ENCODE measurements at regions not wholly inside any gene's neighbourhood (a gene's known extent, or its start where the extent isn't known, plus 50 kb on each side); places are given as distances from the start of the nearest gene placed in this dataset.

- TF ChIP-seq ZBTB33 (IDR thresholded peaks at IDR 0.05) (no peak), CTCF (IDR thresholded peaks at IDR 0.05; ENCODE audit: low read depth, low read length, missing input control) (no peak), REST (IDR thresholded peaks at IDR 0.05) (no peak), TAF1 (conservative IDR thresholded peaks at IDR 0.05) (no peak), MAX (IDR thresholded peaks at IDR 0.05) (no peak), SP1 (IDR thresholded peaks at IDR 0.05) (no peak), NR2F2 (IDR thresholded peaks at IDR 0.05) (no peak), ATF3 (IDR thresholded peaks at IDR 0.05) (no peak), RAD21 (IDR thresholded peaks at IDR 0.05) (no peak), GABPA (IDR thresholded peaks at IDR 0.05 in 1 of 2, conservative IDR thresholded peaks at IDR 0.05 in 1 of 2) (no peak), JUND (IDR thresholded peaks at IDR 0.05) (no peak), YY1 (IDR thresholded peaks at IDR 0.05) (no peak)
These were observed 304.9 kb upstream of the POU1F1 start for GRCh38 chr3:87581240-87581639.

Data from liver (tissue), 3 donors.